Testis (tissue), 2 donors: ENCODE measurements at regions not wholly inside any gene's neighbourhood (a gene's known extent, or its start where the extent isn't known, plus 50 kb on each side); places are given as distances from the start of the nearest gene placed in this dataset.

Experiments used
- CTCF ChIP-seq, 3 experiments: fragments of 450-650 bp in 2 of 3; fragments of 200-600 bp in 1 of 3; sonication (generic) in 1 of 3; IDR thresholded peaks; one replicate each; pipeline ENCODE4 v1.5.1; 2016 to 2019; ENCODE audit warnings: antibody characterized with exemption in 3 of 3, mild to moderate bottlenecking in 2 of 3, moderate library complexity in 1 of 3
- POLR2A ChIP-seq: fragments of 450-650 bp; IDR thresholded peaks from one replicate; pipeline ENCODE4 v1.6.1; 2017; ENCODE audit warnings: antibody characterized with exemption, mild to moderate bottlenecking, moderate library complexity

GRCh38 chr20:57951549-57951948 lies 241.7 kb upstream of the PMEPA1 start:
- TF ChIP-seq POLR2A (no peak), CTCF (IDR thresholded peaks at IDR 0.05) (no peak)
